ENCODE measurements at regions not wholly inside any gene's neighbourhood (a gene's known extent, or its start where the extent isn't known, plus 50 kb on each side); places are given as distances from the start of the nearest gene placed in this dataset.
A peak's percentile ranks its signal among the peaks of the same experiment; 100 is the strongest.

- intact Hi-C loops (cut with DNase I): no loop called here
- H3K4me1 ChIP-seq: no peaks in the 10 kb centered on the region
- peak; percentile 45 for DNase-seq
- H3K27ac ChIP-seq: no peak overlapping the region
- no peak overlapping the region for H3K4me3 ChIP-seq
- no peak overlapping the region for H3K9ac ChIP-seq (ENCODE audit: low read depth in 2 of 2, low read length in 2 of 2)
- TF ChIP-seq, protein P1, sequence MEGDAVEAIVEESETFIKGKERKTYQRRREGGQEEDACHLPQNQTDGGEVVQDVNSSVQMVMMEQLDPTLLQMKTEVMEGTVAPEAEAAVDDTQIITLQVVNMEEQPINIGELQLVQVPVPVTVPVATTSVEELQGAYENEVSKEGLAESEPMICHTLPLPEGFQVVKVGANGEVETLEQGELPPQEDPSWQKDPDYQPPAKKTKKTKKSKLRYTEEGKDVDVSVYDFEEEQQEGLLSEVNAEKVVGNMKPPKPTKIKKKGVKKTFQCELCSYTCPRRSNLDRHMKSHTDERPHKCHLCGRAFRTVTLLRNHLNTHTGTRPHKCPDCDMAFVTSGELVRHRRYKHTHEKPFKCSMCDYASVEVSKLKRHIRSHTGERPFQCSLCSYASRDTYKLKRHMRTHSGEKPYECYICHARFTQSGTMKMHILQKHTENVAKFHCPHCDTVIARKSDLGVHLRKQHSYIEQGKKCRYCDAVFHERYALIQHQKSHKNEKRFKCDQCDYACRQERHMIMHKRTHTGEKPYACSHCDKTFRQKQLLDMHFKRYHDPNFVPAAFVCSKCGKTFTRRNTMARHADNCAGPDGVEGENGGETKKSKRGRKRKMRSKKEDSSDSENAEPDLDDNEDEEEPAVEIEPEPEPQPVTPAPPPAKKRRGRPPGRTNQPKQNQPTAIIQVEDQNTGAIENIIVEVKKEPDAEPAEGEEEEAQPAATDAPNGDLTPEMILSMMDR (IDR thresholded peaks at IDR 0.05): no peak
- no peaks in the 10 kb centered on the region for H3K27me3 ChIP-seq
- H3K9me3 ChIP-seq: no peaks in the 10 kb centered on the region
- H3K36me3 ChIP-seq: no peaks in the 10 kb centered on the region
Observed at GRCh38 chr16:86044881-86045590, 146.1 kb downstream of the IRF8 start.

- intact Hi-C loops (cut with DNase I): no loop called here
- Histone ChIP-seq H3K9ac (ENCODE audit: low read depth in 2 of 2, low read length in 2 of 2) (no peak overlapping the region), H3K27ac (no peak overlapping the region), H3K4me3 (no peak overlapping the region), H3K4me1 (no peaks in the 10 kb centered on the region), H3K27me3 (no peaks in the 10 kb centered on the region), H3K9me3 (no peaks in the 10 kb centered on the region), H3K36me3 (no peaks in the 10 kb centered on the region)
- no peak for DNase-seq
- TF ChIP-seq, protein P1 (IDR thresholded peaks at IDR 0.05): no peak
Observed at GRCh38 chr16:86045591-86045971, 146.6 kb downstream of the IRF8 start.

DNA sequence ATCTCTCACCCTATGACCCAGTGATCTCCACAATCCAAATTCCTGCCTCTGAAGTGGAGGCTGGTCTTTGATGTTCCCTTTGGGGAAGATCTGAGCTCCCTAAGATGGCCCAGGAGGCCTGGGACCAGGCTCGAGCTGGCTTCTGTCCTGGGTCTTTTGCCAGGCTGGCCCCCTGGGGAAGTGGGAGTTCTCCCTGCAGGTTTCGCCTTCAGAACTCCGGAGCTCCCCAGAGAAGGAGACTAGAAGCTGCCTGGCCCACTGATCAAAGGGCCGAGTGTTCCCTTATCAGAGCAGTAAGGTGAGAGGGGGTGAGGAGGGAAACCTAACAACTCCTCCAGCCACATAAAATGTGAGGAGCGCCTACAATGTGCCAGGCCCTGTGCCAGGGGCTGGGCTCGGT is 147.1 kb downstream of the IRF8 start:
- Histone ChIP-seq H3K4me3 (no peak overlapping the region), H3K4me1 (no peaks in the 10 kb centered on the region), H3K9ac (ENCODE audit: low read depth in 2 of 2, low read length in 2 of 2) (no peak overlapping the region), H3K9me3 (no peaks in the 10 kb centered on the region), H3K27me3 (no peaks in the 10 kb centered on the region), H3K36me3 (no peaks in the 10 kb centered on the region), H3K27ac (no peak overlapping the region)
- intact Hi-C loops (cut with DNase I): no loop called here
- TF ChIP-seq, protein P1 (IDR thresholded peaks at IDR 0.05): no peak
- no peak for DNase-seq

GRCh38 chr16:86046667-86047270 is 147.8 kb downstream of the IRF8 start:
- Histone ChIP-seq H3K9ac (ENCODE audit: low read depth in 2 of 2, low read length in 2 of 2) (no peak overlapping the region), H3K4me3 (no peak overlapping the region), H3K4me1 (no peaks in the 10 kb centered on the region), H3K27ac (no peak overlapping the region), H3K9me3 (no peaks in the 10 kb centered on the region), H3K27me3 (no peaks in the 10 kb centered on the region), H3K36me3 (no peaks in the 10 kb centered on the region)
- DNase-seq: no peak
- TF ChIP-seq, protein P1 (IDR thresholded peaks at IDR 0.05): no peak
- intact Hi-C loops (cut with DNase I): no loop called here

DNA sequence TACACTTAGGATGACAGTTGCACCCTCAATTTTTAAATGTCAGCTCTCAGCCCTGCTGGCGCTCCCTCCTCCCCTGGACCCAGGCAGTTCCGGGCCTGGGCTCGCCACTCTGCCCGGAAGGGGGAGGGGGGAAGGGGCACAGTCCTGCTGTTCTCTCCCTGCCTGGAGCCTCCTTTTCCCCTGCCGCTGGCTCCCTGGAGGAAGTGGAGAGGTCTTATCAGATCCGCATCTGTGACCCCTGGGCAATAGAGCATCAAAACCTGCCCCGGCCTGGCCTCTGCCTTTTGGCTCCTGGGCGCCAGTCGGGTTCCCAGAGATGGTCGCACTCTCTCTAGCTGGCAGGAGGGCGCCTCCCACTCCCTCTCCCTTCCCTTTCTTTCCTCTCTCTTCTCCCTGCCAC is 149.3 kb downstream of the IRF8 start:
- intact Hi-C loops (cut with DNase I): no loop called here
- no peak overlapping the region for H3K4me3 ChIP-seq
- no peaks in the 10 kb centered on the region for H3K27me3 ChIP-seq
- H3K27ac ChIP-seq: no peak overlapping the region
- H3K9me3 ChIP-seq: no peaks in the 10 kb centered on the region
- H3K9ac ChIP-seq (ENCODE audit: low read depth in 2 of 2, low read length in 2 of 2): no peak overlapping the region
- TF ChIP-seq, protein P1 (IDR thresholded peaks at IDR 0.05): no peak
- no peak for DNase-seq
- H3K4me1 ChIP-seq: no peaks in the 10 kb centered on the region
- H3K36me3 ChIP-seq: no peaks in the 10 kb centered on the region

Data from colonic mucosa (tissue), 4 donors.